H1 (cell line): ENCODE measurements at regions not wholly inside any gene's neighbourhood (a gene's known extent, or its start where the extent isn't known, plus 50 kb on each side); places are given as distances from the start of the nearest gene placed in this dataset.

Experiments
- CTCF ChIA-PET: fragments of 300-600 bp; sonication (Branson Sonifier 250); formaldehyde crosslinking; loops from one replicate; lab custom pipeline; 2021; ENCODE audit not compliant: partially characterized antibody; lab: Charles Lee
- POLR2A ChIA-PET: fragments of 300-600 bp; sonication (Branson Sonifier 250); formaldehyde crosslinking; loops from one replicate; lab custom pipeline; 2021; ENCODE audit warnings: inconsistent platforms; ENCODE audit not compliant: partially characterized antibody; lab: Charles Lee
- DNase-seq, 2 experiments: peaks; one replicate each; pipeline versions ENCODE4 v3.0.0 to v3.0.0-alpha.2; 2010 to 2022; ENCODE audit warnings: low spot score in 2 of 2, low read depth in 1 of 2, mixed read lengths in 1 of 2
- FAIRE-seq: peaks from 2 replicates; lab custom pipeline; 2011; peaks lifted over from hg19 to GRCh38; lab: Jason Lieb, UNC
- H2AFZ ChIP-seq: 2 replicates; pipeline ENCODE4 v1.8.1; 2012; ENCODE audit warnings: low read length, inconsistent platforms
- H2AK5ac ChIP-seq: 2 replicates; pipeline ENCODE4 v1.6.1; 2013; ENCODE audit warnings: low read depth, low read length
- H2BK120ac ChIP-seq: replicated peaks from 2 replicates; pipeline ENCODE3; 2013; ENCODE audit warnings: low read depth, low read length, inconsistent platforms
- H2BK12ac ChIP-seq: 2 replicates; pipeline ENCODE4 v1.6.1; 2013; ENCODE audit warnings: low read depth, low read length
- H2BK15ac ChIP-seq: 2 replicates; pipeline ENCODE4 v1.6.1; 2013; ENCODE audit warnings: low read length
- H2BK20ac ChIP-seq: 2 replicates; pipeline ENCODE4 v1.6.1; 2013; ENCODE audit warnings: low read length
- H2BK5ac ChIP-seq: 2 replicates; pipeline ENCODE4 v1.6.1; 2013; ENCODE audit warnings: low read depth, low read length
- H3K14ac ChIP-seq: 2 replicates; pipeline ENCODE4 v1.6.1; 2013; ENCODE audit warnings: inconsistent platforms; ENCODE audit not compliant: insufficient read length
- H3K18ac ChIP-seq: 2 replicates; pipeline ENCODE4 v1.6.1; 2013; ENCODE audit warnings: low read length; ENCODE audit errors: extremely low read depth
- H3K23ac ChIP-seq: 2 replicates; pipeline ENCODE4 v1.6.1; 2013; ENCODE audit warnings: inconsistent platforms; ENCODE audit not compliant: insufficient read length
- H3K23me2 ChIP-seq: 2 replicates; pipeline ENCODE4 v1.6.1; 2013; ENCODE audit warnings: low read depth, low read length
- H3K27ac ChIP-seq: 2 replicates; pipeline ENCODE4 v1.6.1; 2011; ENCODE audit warnings: low read depth, low read length, inconsistent platforms
- H3K27me3 ChIP-seq, 4 experiments: replicated peaks in 1 of 4; 1 replicate in 1 of 4; 2 replicates in 3 of 4; pipeline versions ENCODE4 v1.6.1 to v1.8.1; 2011 to 2013; ENCODE audit warnings: low read length in 3 of 4, mild to moderate bottlenecking in 3 of 4, inconsistent platforms in 2 of 4, mixed read lengths in 2 of 4, moderate library complexity in 1 of 4; ENCODE audit not compliant: control insufficient read depth in 3 of 4, insufficient read depth in 3 of 4; ENCODE audit errors: extremely low read depth in 1 of 4
- H3K36me3 ChIP-seq, 4 experiments: 2 replicates each; pipeline versions ENCODE4 v1.6.1 to v1.8.1; 2011 to 2013; ENCODE audit warnings: mild to moderate bottlenecking in 4 of 4, low read length in 3 of 4, moderate library complexity in 2 of 4, control low read depth in 1 of 4, inconsistent platforms in 1 of 4; ENCODE audit not compliant: insufficient read depth in 4 of 4, control insufficient read depth in 2 of 4
- H3K4ac ChIP-seq: replicated peaks from 2 replicates; pipeline ENCODE3; 2013; ENCODE audit warnings: low read length, low read depth, mixed read lengths, inconsistent platforms; ENCODE audit not compliant: insufficient read length
- H3K4me1 ChIP-seq, 4 experiments: replicated peaks in 1 of 4; 1 replicate in 1 of 4; 2 replicates in 3 of 4; pipeline versions ENCODE4 v1.6.1 to v1.8.1; 2011 to 2013; ENCODE audit warnings: low read length in 3 of 4, inconsistent platforms in 2 of 4, mixed read lengths in 1 of 4; ENCODE audit not compliant: insufficient read depth in 4 of 4, control insufficient read depth in 3 of 4
- H3K4me2 ChIP-seq, 2 experiments: 2 replicates each; pipeline versions ENCODE4 v1.6.1 to v1.8.1; 2011 to 2013; ENCODE audit warnings: low read depth in 2 of 2, low read length in 2 of 2, control low read depth in 1 of 2, inconsistent platforms in 1 of 2, mild to moderate bottlenecking in 1 of 2; ENCODE audit not compliant: insufficient read depth in 1 of 2
- H3K4me3 ChIP-seq, 4 experiments: fragments of 200-600, 300-600 bp in 1 of 4; sonication (generic), shearing (Covaris generic), sonication (Bioruptor Twin) in 1 of 4; 2 replicates each; pipeline versions ENCODE4 v1.5.1 to v1.8.1; 2011 to 2016; ENCODE audit warnings: low read length in 4 of 4, low read depth in 3 of 4, control low read depth in 2 of 4, inconsistent platforms in 2 of 4, mild to moderate bottlenecking in 2 of 4, mixed read lengths in 1 of 4, moderate library complexity in 1 of 4; ENCODE audit not compliant: insufficient read depth in 2 of 4; ENCODE audit errors: extremely low read depth in 1 of 4
- H3K56ac ChIP-seq: replicated peaks from 2 replicates; pipeline ENCODE3; 2013; ENCODE audit warnings: low read depth, mild to moderate bottlenecking, mixed read lengths, low read length, inconsistent platforms; ENCODE audit not compliant: insufficient read length
- H3K79me1 ChIP-seq: 2 replicates; pipeline ENCODE4 v1.6.1; 2013; ENCODE audit warnings: low read depth, low read length, control low read depth
- H3K79me2 ChIP-seq, 2 experiments: 2 replicates each; pipeline versions ENCODE4 v1.6.1 to v1.8.1; 2012 to 2013; ENCODE audit warnings: low read length in 2 of 2, mild to moderate bottlenecking in 2 of 2, inconsistent platforms in 1 of 2; ENCODE audit not compliant: insufficient read depth in 2 of 2, control insufficient read depth in 1 of 2
- H3K9ac ChIP-seq, 4 experiments: replicated peaks in 1 of 4; 1 replicate in 1 of 4; 2 replicates in 3 of 4; pipeline versions ENCODE4 v1.6.1 to v1.8.1; 2011 to 2013; ENCODE audit warnings: low read depth in 3 of 4, low read length in 3 of 4, control low read depth in 2 of 4, mild to moderate bottlenecking in 2 of 4, moderate library complexity in 2 of 4, inconsistent platforms in 1 of 4; ENCODE audit errors: extremely low read depth in 1 of 4
- H3K9me3 ChIP-seq, 2 experiments: 2 replicates each; pipeline versions ENCODE4 v1.6.1 to v1.8.1; 2012 to 2013; ENCODE audit warnings: mild to moderate bottlenecking in 2 of 2, moderate library complexity in 2 of 2, control low read depth in 1 of 2, inconsistent platforms in 1 of 2, low read depth in 1 of 2, low read length in 1 of 2, mixed read lengths in 1 of 2; ENCODE audit not compliant: insufficient read depth in 2 of 2
- H4K20me1 ChIP-seq, 2 experiments: replicated peaks in 1 of 2; 2 replicates each; pipeline versions ENCODE3 to v1.8.1; 2011 to 2013; ENCODE audit warnings: inconsistent platforms in 2 of 2, low read length in 2 of 2, mild to moderate bottlenecking in 1 of 2; ENCODE audit not compliant: insufficient read depth in 2 of 2, control insufficient read depth in 1 of 2
- H4K5ac ChIP-seq: 2 replicates; pipeline ENCODE4 v1.6.1; 2013; ENCODE audit warnings: low read length, low read depth, mixed read lengths, inconsistent platforms; ENCODE audit not compliant: insufficient read length
- H4K8ac ChIP-seq: 2 replicates; pipeline ENCODE4 v1.8.0; 2013; ENCODE audit warnings: mild to moderate bottlenecking, moderate library complexity, low read length, inconsistent platforms; ENCODE audit not compliant: insufficient read depth; ENCODE audit errors: extremely low read depth
- H4K91ac ChIP-seq: replicated peaks from 2 replicates; pipeline ENCODE3; 2013; ENCODE audit warnings: low read length, mixed read lengths, inconsistent platforms; ENCODE audit not compliant: insufficient read length
- CBX8 ChIP-seq: fragments of 300-800, 300-1000 bp; sonication (generic); IDR thresholded peaks from 2 replicates; pipeline ENCODE4 v1.7.1; 2016; ENCODE audit warnings: low read depth, low read length, borderline replicate concordance
- EGR1 ChIP-seq: IDR thresholded peaks from 2 replicates; pipeline ENCODE4 v1.6.1; 2011; ENCODE audit warnings: low read depth, low read length, borderline replicate concordance
- FOSL1 ChIP-seq: IDR thresholded peaks from 2 replicates; pipeline ENCODE4 v1.6.1; 2011; ENCODE audit warnings: mild to moderate bottlenecking, low read depth, low read length, moderate library complexity; ENCODE audit not compliant: insufficient read depth
- JUN ChIP-seq: IDR thresholded peaks from 2 replicates; pipeline ENCODE4 v1.6.1; 2011; ENCODE audit warnings: low read depth, mild to moderate bottlenecking, improper control_type of control experiment, low read length
- PHF8 ChIP-seq: fragments of 200-600 bp; sonication (generic); conservative IDR thresholded peaks from 2 replicates; pipeline ENCODE4 v1.7.1; 2012; ENCODE audit warnings: low read depth, mild to moderate bottlenecking, inconsistent platforms, low read length, moderate library complexity
- POU5F1 ChIP-seq: IDR thresholded peaks from 2 replicates; pipeline ENCODE4 v1.6.1; 2011; ENCODE audit warnings: low read depth, mild to moderate bottlenecking, low read length, moderate library complexity
- RXRA ChIP-seq: IDR thresholded peaks from 2 replicates; pipeline ENCODE4 v1.6.1; 2011; ENCODE audit warnings: low read depth, mild to moderate bottlenecking, low read length, moderate library complexity; ENCODE audit not compliant: insufficient read depth
- SAP30 ChIP-seq: fragments of 300-600 bp; sonication (generic); IDR thresholded peaks from 2 replicates; pipeline ENCODE4 v1.7.1; 2012; ENCODE audit warnings: low read length, moderate library complexity, mild to moderate bottlenecking, inconsistent platforms; ENCODE audit not compliant: insufficient read depth, insufficient replicate concordance
- SIN3A ChIP-seq, 2 experiments: IDR thresholded peaks in 1 of 2; conservative IDR thresholded peaks in 1 of 2; 2 replicates each; pipeline ENCODE4 v1.6.1; 2011 to 2012; ENCODE audit warnings: low read length in 2 of 2, improper control_type of control experiment in 1 of 2, low read depth in 1 of 2, mild to moderate bottlenecking in 1 of 2
- SP1 ChIP-seq: IDR thresholded peaks from 2 replicates; pipeline ENCODE4 v1.6.1; 2011; ENCODE audit warnings: low read depth, low read length
- SP4 ChIP-seq: IDR thresholded peaks from 2 replicates; pipeline ENCODE4 v1.6.1; 2012; ENCODE audit warnings: low read length, inconsistent platforms
- SUZ12 ChIP-seq: fragments of 200-600 bp; sonication (generic); IDR thresholded peaks from 2 replicates; pipeline ENCODE4 v1.6.1; 2012; ENCODE audit warnings: mild to moderate bottlenecking, inconsistent platforms, low read length, moderate library complexity, mixed read lengths
- YY1 ChIP-seq: IDR thresholded peaks from 2 replicates; pipeline ENCODE4 v1.6.1; 2011; ENCODE audit warnings: low read depth, mild to moderate bottlenecking, low read length
- WGBS, 2 experiments: shearing (Covaris generic) in 1 of 2; methylation state at CpG; one replicate each; pipeline versions ENCODE4 v1.1.6 to v1.1.7; 2013 to 2015; ENCODE audit warnings: low lambda C conversion rate in 2 of 2, mixed read lengths in 2 of 2, inconsistent platforms in 1 of 2, low coverage in 1 of 2, missing lambda C conversion rate in 1 of 2; ENCODE audit not compliant: insufficient replicate concordance in 2 of 2, insufficient coverage in 1 of 2, insufficient read length in 1 of 2; ENCODE audit errors: extremely low coverage in 1 of 2, missing lambda C conversion rate in 1 of 2; 5-methylcytosine and 5-hydroxymethylcytosine counted together

DNA sequence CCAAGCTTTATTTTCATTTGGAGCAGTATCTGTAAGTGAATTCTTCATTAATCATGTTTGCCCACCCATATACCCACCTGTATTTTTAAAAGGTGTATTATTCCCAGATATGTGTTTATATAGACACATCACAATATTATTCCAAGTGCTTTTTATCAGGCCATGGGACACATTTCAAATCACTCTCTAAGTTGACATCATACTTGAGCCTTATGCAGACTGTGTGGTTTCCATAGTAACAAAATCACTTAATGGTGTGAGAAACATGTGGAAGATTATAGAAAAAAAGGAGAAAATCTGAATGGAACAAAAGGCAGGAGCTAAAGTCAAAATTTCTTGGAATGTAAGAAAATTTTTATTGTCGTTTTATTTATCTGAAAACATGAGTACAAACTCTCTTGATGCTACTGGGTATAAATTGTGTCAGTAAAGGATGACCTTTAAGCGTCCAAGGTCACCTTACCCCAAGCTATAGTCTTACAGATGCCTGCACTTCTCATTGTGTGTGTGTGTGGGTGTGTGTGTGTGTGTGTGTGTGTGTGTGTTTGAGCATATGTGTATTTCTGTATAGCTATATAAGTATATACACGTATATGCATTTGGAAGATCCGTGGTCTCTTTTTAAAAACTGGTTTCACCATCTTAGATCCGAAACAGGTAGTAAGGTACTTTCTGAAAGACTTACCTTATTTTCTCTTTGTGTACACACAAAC, 79.8 kb upstream of the CCN6 start:
- CTCF ChIA-PET: interaction anchor here (1.1 to 3.7 kb wide), 3 partner anchors 17 to 247 kb away, joined by 3 to 16 read pairs (median 4); no protein-coding TSS in a partner anchor
- TF ChIP-seq FOSL1: no peak
- no peak for TF ChIP-seq RXRA
- TF ChIP-seq PHF8: no peak
- no peak for TF ChIP-seq SAP30
- no peak for TF ChIP-seq CBX8
- TF ChIP-seq YY1: no peak
- TF ChIP-seq SIN3A (conservative IDR thresholded peaks at IDR 0.05 in 1 of 2, IDR thresholded peaks at IDR 0.05 in 1 of 2; ENCODE audit: low read depth in 1 of 2, low read length in 2 of 2): no peak
- no peak for TF ChIP-seq JUN
- TF ChIP-seq SUZ12: no peak
- no peak for TF ChIP-seq SP1
- no peak for TF ChIP-seq POU5F1
- TF ChIP-seq SP4: no peak
- no peak for TF ChIP-seq EGR1

More for the DNA sequence above, 79.8 kb upstream of the CCN6 start:
- H3K9me3 ChIP-seq: no peaks in the 10 kb centered on the region
- H4K91ac ChIP-seq: no peak overlapping the region
- H3K14ac ChIP-seq: no peak overlapping the region
- no peak overlapping the region for H2BK5ac ChIP-seq
- no peak overlapping the region for H2BK20ac ChIP-seq
- no peak overlapping the region for H2BK120ac ChIP-seq
- H2AFZ ChIP-seq: no peak overlapping the region
- no peaks in the 10 kb centered on the region; a peak in 1 of 7 replicates for H3K27me3 ChIP-seq
- POLR2A ChIA-PET: interaction anchor here (0.9 to 1.5 kb wide), 5 partner anchors 9 to 66 kb away, joined by 3 to 4 read pairs (median 3); no protein-coding TSS in a partner anchor
- H3K4me1 ChIP-seq: peaks cover 0 to 3% (median under 1%) of the 10 kb centered on the region in 4 experiments; a peak in 2 of 7 replicates
- no peaks in the 10 kb centered on the region for H3K79me2 ChIP-seq
- DNase-seq (no peak), FAIRE-seq (no peak)
- H3K4me3 ChIP-seq: no peak overlapping the region
- H3K27ac ChIP-seq: no peak overlapping the region
- H4K5ac ChIP-seq: no peak overlapping the region
- H3K9ac ChIP-seq: no peak overlapping the region
- no peak overlapping the region for H3K23ac ChIP-seq
- no peak overlapping the region for H3K18ac ChIP-seq
- H2AK5ac ChIP-seq: no peak overlapping the region
- no peak overlapping the region for H2BK15ac ChIP-seq
- no peak overlapping the region for H3K4me2 ChIP-seq
- H3K4ac ChIP-seq: no peak overlapping the region
- H3K79me1 ChIP-seq: no peaks in the 10 kb centered on the region
- H3K56ac ChIP-seq: no peak overlapping the region
- H3K36me3 ChIP-seq: no peaks in the 10 kb centered on the region
- H3K23me2 ChIP-seq: no peaks in the 10 kb centered on the region; the same call in 1 of the 2 replicates
- no peak overlapping the region for H4K8ac ChIP-seq
- H4K20me1 ChIP-seq: no peaks in the 10 kb centered on the region
- WGBS, 2 experiments: 82% methylated on average over 5 of the region's 5 CpGs; no CpG with 5 or more reads in 1 of the 2 experiments
- H2BK12ac ChIP-seq: no peak overlapping the region
